22Rv1 (cell line): ENCODE measurements at regions not wholly inside any gene's neighbourhood (a gene's known extent, or its start where the extent isn't known, plus 50 kb on each side); places are given as distances from the start of the nearest gene placed in this dataset.

Experiments used
- CTCF ChIP-seq: fragments of 450-650 bp; IDR thresholded peaks from 2 replicates; pipeline ENCODE4 v1.5.1; 2017; ENCODE audit warnings: mild to moderate bottlenecking
- ZFX ChIP-seq: fragments of 450-650 bp; IDR thresholded peaks from 2 replicates; pipeline ENCODE4 v1.6.1; 2017; ENCODE audit warnings: antibody characterized with exemption, borderline replicate concordance

GRCh38 chr6:4606016-4606415, 170.2 kb upstream of the CDYL start:
- TF ChIP-seq CTCF (no peak), ZFX (no peak)
